Left lung (tissue), 4 donors: ENCODE measurements at regions not wholly inside any gene's neighbourhood (a gene's known extent, or its start where the extent isn't known, plus 50 kb on each side); places are given as distances from the start of the nearest gene placed in this dataset.
A peak's percentile ranks its signal among the peaks of the same experiment; 100 is the strongest.

Experiments used
- ATAC-seq: fragments of 200-7000 bp; cut with Tn5 transposase; one replicate; pipeline ENCODE4 v1.9.1; 2020; ENCODE audit warnings: moderate library complexity
- DNase-seq, 4 donors: peaks; one replicate each; pipeline ENCODE4 v3.0.0-alpha.2; 2013 to 2020
- H3K27ac ChIP-seq, 2 donors: fragments of 200-600 bp; sonication (generic) in 1 of 2; one replicate each; pipeline versions ENCODE4 v1.5.0 to v1.8.0; 2020 to 2021
- H3K27me3 ChIP-seq, 2 donors: fragments of 200-600 bp; sonication (generic) in 1 of 2; one replicate each; pipeline versions ENCODE4 v1.5.0 to v1.8.0; 2020 to 2021
- H3K36me3 ChIP-seq, 2 donors: fragments of 200-600 bp; sonication (generic) in 1 of 2; one replicate each; pipeline versions ENCODE4 v1.5.0 to v1.8.0; 2020 to 2021
- H3K4me1 ChIP-seq, 2 donors: fragments of 200-600 bp; one replicate each; pipeline ENCODE4 v1.8.0; 2021
- H3K4me3 ChIP-seq, 2 donors: fragments of 200-600 bp; sonication (generic) in 1 of 2; one replicate each; pipeline versions ENCODE4 v1.5.0 to v1.8.0; 2020 to 2021; ENCODE audit warnings: mild to moderate bottlenecking in 1 of 2
- H3K9me3 ChIP-seq, 2 donors: fragments of 200-600 bp; sonication (generic) in 1 of 2; one replicate each; pipeline versions ENCODE4 v1.5.0 to v1.8.0; 2020 to 2021
- intact Hi-C, 2 donors: fragments of 100-400 bp; cut with DNase I; formaldehyde crosslinking; loops; one replicate each; pipeline versions ENCODE4 v1.11.2 to v1.14.2; 2022
- TF ChIP-seq, protein P1 (sequence below), 2 donors: fragments of 200-600 bp; sonication (generic) in 1 of 2; IDR thresholded peaks; one replicate each; pipeline versions ENCODE4 v1.5.0 to v1.8.0; 2021; ENCODE audit warnings: antibody characterized with exemption in 2 of 2
- donor health status: DM: no; HTN: yes; CAD: no.
- donor health status: DM: no; HTN: no; CAD: no.

DNA sequence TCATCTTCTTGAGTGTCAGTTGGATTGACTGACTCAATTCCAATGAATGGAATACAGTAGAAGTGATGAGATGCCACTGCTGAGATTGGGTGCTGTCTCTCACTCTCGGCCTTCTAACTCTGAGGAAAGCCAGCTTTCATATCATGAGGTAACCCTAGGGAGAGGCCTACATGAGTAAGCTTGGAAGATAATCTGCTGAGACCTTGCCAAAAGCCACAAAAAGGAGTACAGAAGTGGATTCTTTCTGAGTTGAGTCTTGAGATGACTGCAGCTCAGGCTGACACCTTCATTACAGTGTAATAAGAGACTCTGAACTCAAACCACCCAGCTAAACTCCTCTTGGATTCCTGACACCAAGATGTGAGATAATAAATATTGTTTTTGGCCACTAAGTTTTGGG is 537.4 kb upstream of the MAGEB18 start:
- DNase-seq (no peak), ATAC-seq (no peak)
- peaks cover 0 to 4% of the 10 kb centered on the region in 2 donors for H3K9me3 ChIP-seq
- TF ChIP-seq, protein P1, sequence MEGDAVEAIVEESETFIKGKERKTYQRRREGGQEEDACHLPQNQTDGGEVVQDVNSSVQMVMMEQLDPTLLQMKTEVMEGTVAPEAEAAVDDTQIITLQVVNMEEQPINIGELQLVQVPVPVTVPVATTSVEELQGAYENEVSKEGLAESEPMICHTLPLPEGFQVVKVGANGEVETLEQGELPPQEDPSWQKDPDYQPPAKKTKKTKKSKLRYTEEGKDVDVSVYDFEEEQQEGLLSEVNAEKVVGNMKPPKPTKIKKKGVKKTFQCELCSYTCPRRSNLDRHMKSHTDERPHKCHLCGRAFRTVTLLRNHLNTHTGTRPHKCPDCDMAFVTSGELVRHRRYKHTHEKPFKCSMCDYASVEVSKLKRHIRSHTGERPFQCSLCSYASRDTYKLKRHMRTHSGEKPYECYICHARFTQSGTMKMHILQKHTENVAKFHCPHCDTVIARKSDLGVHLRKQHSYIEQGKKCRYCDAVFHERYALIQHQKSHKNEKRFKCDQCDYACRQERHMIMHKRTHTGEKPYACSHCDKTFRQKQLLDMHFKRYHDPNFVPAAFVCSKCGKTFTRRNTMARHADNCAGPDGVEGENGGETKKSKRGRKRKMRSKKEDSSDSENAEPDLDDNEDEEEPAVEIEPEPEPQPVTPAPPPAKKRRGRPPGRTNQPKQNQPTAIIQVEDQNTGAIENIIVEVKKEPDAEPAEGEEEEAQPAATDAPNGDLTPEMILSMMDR (IDR thresholded peaks at IDR 0.05): no peak
- no peak overlapping the region for H3K4me3 ChIP-seq
- H3K36me3 ChIP-seq: no peaks in the 10 kb centered on the region
- intact Hi-C loops: no loop called here
- no peak overlapping the region for H3K27ac ChIP-seq
- no peaks in the 10 kb centered on the region for H3K27me3 ChIP-seq
- no peaks in the 10 kb centered on the region for H3K4me1 ChIP-seq

DNA sequence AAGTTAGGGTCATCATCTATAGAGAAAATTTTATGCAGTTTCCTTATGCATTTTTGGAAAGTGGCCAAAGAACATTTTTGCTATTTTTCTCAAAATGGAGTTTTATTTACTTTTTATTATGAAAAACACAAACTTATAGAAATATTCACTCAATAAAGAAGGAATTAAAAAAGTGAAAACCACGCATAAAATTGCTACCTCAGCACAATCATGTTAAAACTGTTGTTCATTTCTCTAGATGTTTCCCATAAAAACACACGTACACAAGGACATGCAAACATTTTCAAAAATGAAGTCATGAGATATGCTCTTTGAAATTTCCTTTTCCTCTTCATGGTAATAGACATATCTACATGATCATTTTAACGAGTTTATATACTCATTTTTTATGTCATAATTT is 536.8 kb upstream of the MAGEB18 start:
- ATAC-seq: no peak
- no peak for DNase-seq
- Histone ChIP-seq H3K27me3 (no peaks in the 10 kb centered on the region), H3K4me1 (no peaks in the 10 kb centered on the region), H3K27ac (no peak overlapping the region), H3K36me3 (no peaks in the 10 kb centered on the region), H3K9me3 (peaks cover 0 to 4% of the 10 kb centered on the region in 2 donors), H3K4me3 (no peak overlapping the region)
- intact Hi-C loops: no loop called here
- TF ChIP-seq, protein P1 (IDR thresholded peaks at IDR 0.05): no peak

DNA sequence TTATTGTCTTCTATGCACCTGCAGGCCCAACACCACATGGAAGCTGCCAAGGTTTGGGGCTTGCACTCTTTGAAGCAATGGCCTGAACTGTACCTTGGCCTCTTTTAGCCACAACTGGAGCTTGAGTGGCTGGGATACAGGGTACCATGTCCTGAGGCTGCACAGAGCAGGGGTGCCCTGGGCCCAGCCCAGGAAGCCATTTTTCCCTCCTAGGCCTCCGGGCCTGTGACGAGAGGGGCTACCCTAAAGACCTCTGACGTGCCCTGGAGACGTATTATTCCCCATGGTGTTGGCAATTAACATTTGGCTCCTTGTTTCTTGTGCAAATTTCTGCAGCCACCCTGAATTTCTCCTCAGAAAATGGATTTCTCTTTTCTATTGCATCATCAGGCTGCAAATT is 519.9 kb upstream of the MAGEB18 start:
- Histone ChIP-seq H3K27ac (no peak overlapping the region), H3K9me3 (no peaks in the 10 kb centered on the region), H3K27me3 (no peaks in the 10 kb centered on the region), H3K4me1 (no peaks in the 10 kb centered on the region), H3K4me3 (no peak overlapping the region), H3K36me3 (no peaks in the 10 kb centered on the region)
- TF ChIP-seq, protein P1 (IDR thresholded peaks at IDR 0.05): no peak
- ATAC-seq: no peak
- no peak for DNase-seq
- intact Hi-C loops: no loop called here

DNA sequence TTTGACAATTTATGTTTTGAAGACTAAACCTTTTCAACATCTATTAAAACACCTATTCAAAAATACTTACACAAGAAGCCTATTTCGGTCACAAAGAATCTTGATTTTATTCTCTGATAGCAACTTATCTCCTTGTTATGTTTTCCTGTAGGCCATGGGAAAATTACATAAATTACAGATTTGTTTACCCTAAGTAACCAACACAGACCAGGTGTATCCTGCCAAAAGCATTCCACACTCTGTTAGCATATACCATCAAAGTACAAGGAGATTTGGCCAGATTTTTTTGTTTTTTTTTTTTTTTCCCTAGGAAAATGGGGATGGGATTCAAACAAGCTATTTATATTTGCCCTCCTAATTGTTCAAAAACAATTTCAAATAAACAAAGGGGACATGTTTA is 497.9 kb upstream of the MAGEB18 start:
- H3K9me3 ChIP-seq: peaks cover 0 to 1% of the 10 kb centered on the region in 2 donors
- no peaks in the 10 kb centered on the region for H3K4me1 ChIP-seq
- H3K27me3 ChIP-seq: no peaks in the 10 kb centered on the region
- no peak for ATAC-seq
- H3K27ac ChIP-seq: no peak overlapping the region
- TF ChIP-seq, protein P1 (IDR thresholded peaks at IDR 0.05): no peak
- DNase-seq: no peak
- no peaks in the 10 kb centered on the region for H3K36me3 ChIP-seq
- intact Hi-C loops: no loop called here
- H3K4me3 ChIP-seq: no peak overlapping the region

DNA sequence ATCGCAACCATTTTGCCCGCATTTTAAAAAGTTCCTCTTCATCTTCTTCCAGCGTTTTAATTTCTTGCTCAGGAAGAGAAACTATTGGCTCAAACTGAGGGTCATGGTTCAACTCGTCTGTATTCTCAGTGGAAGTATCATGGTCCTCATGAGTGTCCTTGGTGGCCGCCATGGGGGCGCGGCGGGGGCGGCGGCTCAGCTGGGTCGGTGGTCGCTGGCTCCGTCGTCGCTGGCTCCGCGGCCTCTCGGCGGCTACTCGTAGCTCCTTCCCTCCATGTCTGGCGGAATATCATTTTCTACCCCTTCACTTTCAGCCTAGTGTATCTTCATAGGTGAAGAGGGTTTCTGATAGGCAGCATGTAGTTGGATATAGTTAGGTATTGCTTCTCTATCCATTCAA is 492.0 kb upstream of the MAGEB18 start:
- H3K4me1 ChIP-seq: no peaks in the 10 kb centered on the region
- H3K36me3 ChIP-seq: no peaks in the 10 kb centered on the region
- H3K27me3 ChIP-seq: no peaks in the 10 kb centered on the region
- DNase-seq: peak in 1 of 4 donors; percentile 32
- ATAC-seq: no peak
- H3K9me3 ChIP-seq: peaks cover 0 to 4% of the 10 kb centered on the region in 2 donors
- intact Hi-C loops: no loop called here
- no peak overlapping the region for H3K4me3 ChIP-seq
- H3K27ac ChIP-seq: no peak overlapping the region
- TF ChIP-seq, protein P1 (IDR thresholded peaks at IDR 0.05): no peak
